Keratinocyte (primary cell): ENCODE measurements at regions not wholly inside any gene's neighbourhood (a gene's known extent, or its start where the extent isn't known, plus 50 kb on each side); places are given as distances from the start of the nearest gene placed in this dataset.

Source experiments
- DNase-seq: peaks from one replicate; pipeline ENCODE4 v3.0.0-alpha.2; 2011; ENCODE audit warnings: low read depth, missing footprints, low spot score
- FAIRE-seq: peaks from 2 replicates; lab custom pipeline; 2011; peaks lifted over from hg19 to GRCh38; lab: Jason Lieb, UNC
- H2AFZ ChIP-seq: 2 replicates; pipeline ENCODE4 v1.6.0; 2012; ENCODE audit warnings: low read length, control low read depth, inconsistent platforms; ENCODE audit not compliant: control insufficient read depth
- H3K27ac ChIP-seq: 2 replicates; pipeline ENCODE4 v1.5.1; 2011; ENCODE audit warnings: low read length; ENCODE audit not compliant: control insufficient read depth, insufficient read depth
- H3K27me3 ChIP-seq: 3 replicates; pipeline ENCODE4 v1.6.0; 2011; ENCODE audit warnings: low read length; ENCODE audit not compliant: control insufficient read depth, insufficient read depth; ENCODE audit errors: extremely low read depth
- H3K36me3 ChIP-seq, 2 experiments: 2 replicates in 1 of 2; 3 replicates in 1 of 2; pipeline ENCODE4 v1.5.1; 2011; ENCODE audit warnings: low read length in 2 of 2, mild to moderate bottlenecking in 1 of 2; ENCODE audit not compliant: control insufficient read depth in 2 of 2, insufficient read depth in 2 of 2; ENCODE audit errors: extremely low read depth in 1 of 2
- H3K4me1 ChIP-seq: 3 replicates; pipeline ENCODE4 v1.5.1; 2011; ENCODE audit warnings: low read length; ENCODE audit not compliant: control insufficient read depth, insufficient read depth; ENCODE audit errors: extremely low read depth
- H3K4me2 ChIP-seq: 3 replicates; pipeline ENCODE4 v1.6.0; 2011; ENCODE audit warnings: low read depth, low read length; ENCODE audit not compliant: control insufficient read depth, insufficient read depth; ENCODE audit errors: extremely low read depth
- H3K4me3 ChIP-seq, 3 experiments: fragments of 200-600 bp in 1 of 3; sonication (generic) in 1 of 3; 2 replicates in 2 of 3; 3 replicates in 1 of 3; pipeline ENCODE4 v1.5.1; 2011 to 2016; ENCODE audit warnings: low read length in 3 of 3, mild to moderate bottlenecking in 3 of 3, control low read depth in 2 of 3, inconsistent platforms in 1 of 3, low read depth in 1 of 3, mixed read lengths in 1 of 3, mixed run types in 1 of 3, moderate library complexity in 1 of 3; ENCODE audit not compliant: control insufficient read depth in 2 of 3, insufficient read depth in 2 of 3; ENCODE audit errors: extremely low read depth in 1 of 3
- H3K79me2 ChIP-seq: 2 replicates; pipeline ENCODE4 v1.6.0; 2012; ENCODE audit warnings: low read length; ENCODE audit not compliant: control insufficient read depth, insufficient read depth
- H3K9ac ChIP-seq: 3 replicates; pipeline ENCODE4 v1.6.0; 2011; ENCODE audit warnings: low read length; ENCODE audit not compliant: control insufficient read depth, insufficient read depth; ENCODE audit errors: extremely low read depth
- H3K9me1 ChIP-seq: 3 replicates; pipeline ENCODE4 v1.6.0; 2011; ENCODE audit warnings: low read length; ENCODE audit not compliant: control insufficient read depth, insufficient read depth; ENCODE audit errors: extremely low read depth
- H3K9me3 ChIP-seq: 2 replicates; pipeline ENCODE4 v1.5.1; 2012; ENCODE audit warnings: low read depth, low read length; ENCODE audit not compliant: control insufficient read depth
- H4K20me1 ChIP-seq: 3 replicates; pipeline ENCODE4 v1.6.0; 2011; ENCODE audit warnings: low read length; ENCODE audit not compliant: control insufficient read depth, insufficient read depth; ENCODE audit errors: extremely low read depth
- CTCF ChIP-seq, 3 experiments: IDR thresholded peaks in 1 of 3; conservative IDR thresholded peaks in 1 of 3; optimal IDR thresholded peaks in 1 of 3; 2 replicates in 2 of 3; 3 replicates in 1 of 3; pipeline versions ENCODE3 to v1.5.1; 2011; ENCODE audit warnings: low read length in 3 of 3, mild to moderate bottlenecking in 3 of 3, moderate library complexity in 2 of 3, control low read depth in 1 of 3, inconsistent platforms in 1 of 3; ENCODE audit not compliant: insufficient read depth in 2 of 3; ENCODE audit errors: extremely low read depth in 1 of 3
- EZH2 ChIP-seq: IDR thresholded peaks from one replicate; pipeline ENCODE4 v1.6.1; 2012; ENCODE audit warnings: inconsistent platforms, mild to moderate bottlenecking, low read length, moderate library complexity
- dilution Hi-C: fragments of 300-500 bp; cut with MboI; formaldehyde crosslinking; loops from one replicate; pipeline ENCODE4 v1.7.0; 2020; ENCODE audit warnings: low sequenced_read_pairs; ENCODE audit not compliant: extremely low pct_ligation_motif_present

GRCh38 chr12:124448955-124449622 lies 118.3 kb downstream of the NCOR2 start:
- Histone ChIP-seq H3K27ac (no peak overlapping the region), H3K9me3 (no peaks in the 10 kb centered on the region), H3K36me3 (peaks cover 19 to 21% of the 10 kb centered on the region in 2 experiments), H2AFZ (no peak overlapping the region), H3K4me1 (no peaks in the 10 kb centered on the region), H3K9ac (no peak overlapping the region), H3K4me3 (no peak overlapping the region), H3K9me1 (no peaks in the 10 kb centered on the region), H3K79me2 (no peaks in the 10 kb centered on the region), H3K4me2 (no peak overlapping the region), H3K27me3 (no peaks in the 10 kb centered on the region), H4K20me1 (peaks cover 5% of the 10 kb centered on the region)
- TF ChIP-seq CTCF (optimal IDR thresholded peaks at IDR 0.05 in 1 of 3, IDR thresholded peaks at IDR 0.05 in 1 of 3, conservative IDR thresholded peaks at IDR 0.05 in 1 of 3; ENCODE audit: extremely low read depth in 1 of 3, insufficient read depth in 2 of 3, low read length in 3 of 3) (no peak), EZH2 (no peak)
- no peak for DNase-seq
- no peak for FAIRE-seq
- dilution Hi-C loops = no loop called here

- Histone ChIP-seq H3K9ac (no peak overlapping the region), H4K20me1 (peaks cover 8% of the 10 kb centered on the region), H3K4me3 (no peak overlapping the region), H3K4me2 (no peak overlapping the region), H3K36me3 (peaks cover 24 to 25% of the 10 kb centered on the region in 2 experiments), H2AFZ (no peak overlapping the region), H3K9me3 (no peaks in the 10 kb centered on the region), H3K9me1 (no peaks in the 10 kb centered on the region), H3K27me3 (no peaks in the 10 kb centered on the region), H3K27ac (no peak overlapping the region), H3K79me2 (no peaks in the 10 kb centered on the region), H3K4me1 (no peaks in the 10 kb centered on the region)
- TF ChIP-seq CTCF (optimal IDR thresholded peaks at IDR 0.05 in 1 of 3, IDR thresholded peaks at IDR 0.05 in 1 of 3, conservative IDR thresholded peaks at IDR 0.05 in 1 of 3; ENCODE audit: extremely low read depth in 1 of 3, insufficient read depth in 2 of 3, low read length in 3 of 3) = no peak
- TF ChIP-seq EZH2 = no peak
- DNase-seq = no peak
- FAIRE-seq = no peak
- dilution Hi-C loops = no loop called here
Observed at GRCh38 chr12:124448241-124448954, 119.0 kb downstream of the NCOR2 start.
